ENCODE measurements at regions not wholly inside any gene's neighbourhood (a gene's known extent, or its start where the extent isn't known, plus 50 kb on each side); places are given as distances from the start of the nearest gene placed in this dataset.

- intact Hi-C loops (cut with DNase I): no loop called here
- Histone ChIP-seq H3K4me1 (no peaks in the 10 kb centered on the region), H3K36me3 (no peaks in the 10 kb centered on the region), H3K27ac (no peak overlapping the region), H3K27me3 (no peaks in the 10 kb centered on the region), H3K9me3 (no peaks in the 10 kb centered on the region), H3K4me3 (no peak overlapping the region)
- ATAC-seq: no peak
- no peak for DNase-seq
- WGBS (ENCODE audit: insufficient coverage, low coverage, low lambda C conversion rate, missing lambda C conversion rate): 64% methylated on average over 3 of the region's 3 CpGs
- TF ChIP-seq CTCF (IDR thresholded peaks at IDR 0.05) (no peak), POLR2A (IDR thresholded peaks at IDR 0.05) (no peak)
Observed at GRCh38 chr4:130424211-130424610, 1328.3 kb downstream of the C4orf33 start.

DNA sequence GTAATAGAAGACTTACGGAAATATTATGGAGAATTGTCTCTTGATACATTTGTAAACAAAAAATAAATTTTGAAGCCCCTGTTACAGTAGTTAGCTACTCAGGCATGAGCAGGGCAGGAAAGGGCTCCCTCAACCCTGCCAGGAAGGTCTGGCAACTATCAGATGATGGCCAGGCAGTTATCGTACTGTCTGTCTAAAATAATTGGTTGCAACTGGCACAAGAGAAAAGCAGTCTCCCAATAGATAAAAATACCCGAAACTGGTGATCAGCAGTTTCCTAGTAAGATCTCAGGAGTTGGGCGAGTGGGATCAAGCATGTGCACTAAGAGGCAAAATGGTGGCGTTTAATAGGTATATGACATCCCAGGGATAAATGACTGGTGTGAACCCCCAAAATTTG, 1336.3 kb downstream of the C4orf33 start:
- H3K9me3 ChIP-seq: no peaks in the 10 kb centered on the region
- no peak overlapping the region for H3K27ac ChIP-seq
- intact Hi-C loops (cut with DNase I): no loop called here
- H3K4me3 ChIP-seq: no peak overlapping the region
- ATAC-seq (no peak), DNase-seq (no peak)
- no peak for TF ChIP-seq POLR2A (IDR thresholded peaks at IDR 0.05)
- no peak for TF ChIP-seq CTCF (IDR thresholded peaks at IDR 0.05)
- H3K4me1 ChIP-seq: no peaks in the 10 kb centered on the region
- no peaks in the 10 kb centered on the region for H3K27me3 ChIP-seq
- no peaks in the 10 kb centered on the region for H3K36me3 ChIP-seq
- 59% methylated on average over 5 of the region's 5 CpGs for WGBS (ENCODE audit: insufficient coverage, low coverage, low lambda C conversion rate, missing lambda C conversion rate)

DNA sequence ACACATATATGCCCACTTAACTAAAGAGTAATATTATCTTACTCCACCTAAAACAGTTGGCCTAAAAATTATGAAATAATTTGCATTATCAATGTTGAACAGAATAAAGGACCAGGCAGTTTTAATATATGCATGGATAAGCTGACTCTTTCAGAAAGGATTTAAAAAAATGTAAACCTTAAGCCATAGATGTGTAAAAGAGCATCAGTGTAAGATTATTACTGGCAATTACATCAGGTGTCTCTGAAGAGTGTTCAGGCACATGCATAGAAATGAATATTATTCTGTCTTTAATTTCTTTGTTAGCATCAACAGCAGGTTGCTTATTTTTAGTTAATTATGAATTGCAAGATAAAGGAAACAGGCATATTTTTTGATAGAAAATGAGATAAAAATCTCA, 1353.8 kb downstream of the C4orf33 start:
- H3K27ac ChIP-seq: no peak overlapping the region
- DNase-seq: no peak
- intact Hi-C loops (cut with DNase I): no loop called here
- H3K4me3 ChIP-seq: no peak overlapping the region
- no peaks in the 10 kb centered on the region for H3K36me3 ChIP-seq
- TF ChIP-seq POLR2A (IDR thresholded peaks at IDR 0.05): no peak
- TF ChIP-seq CTCF (IDR thresholded peaks at IDR 0.05): no peak
- no peak for ATAC-seq
- no peaks in the 10 kb centered on the region for H3K4me1 ChIP-seq
- H3K9me3 ChIP-seq: no peaks in the 10 kb centered on the region
- H3K27me3 ChIP-seq: no peaks in the 10 kb centered on the region

DNA sequence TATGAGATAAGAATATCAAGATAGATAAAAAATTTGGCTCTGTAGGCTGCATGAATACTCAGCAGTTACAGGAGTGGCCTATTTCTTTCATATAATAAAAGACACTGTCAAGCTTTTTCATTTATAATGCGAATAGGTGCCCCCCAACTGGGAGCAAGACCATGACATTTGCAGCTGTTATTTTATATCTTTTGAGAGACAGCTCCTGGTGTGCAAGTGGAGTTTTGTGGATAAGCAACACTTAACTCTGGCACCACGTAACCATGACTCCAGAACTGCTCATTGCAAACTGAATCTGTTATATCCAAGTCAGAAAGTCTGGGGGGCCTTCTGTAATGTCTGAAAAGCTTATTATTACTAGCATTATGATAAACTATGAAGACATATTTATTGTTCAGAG, 1372.4 kb downstream of the C4orf33 start:
- H3K36me3 ChIP-seq: no peaks in the 10 kb centered on the region
- DNase-seq (no peak), ATAC-seq (no peak)
- intact Hi-C loops (cut with DNase I): no loop called here
- TF ChIP-seq POLR2A (IDR thresholded peaks at IDR 0.05): no peak
- no peak for TF ChIP-seq CTCF (IDR thresholded peaks at IDR 0.05)
- H3K9me3 ChIP-seq: no peaks in the 10 kb centered on the region
- no peak overlapping the region for H3K27ac ChIP-seq
- no peaks in the 10 kb centered on the region for H3K4me1 ChIP-seq
- 59% methylated on average over 2 of the region's 2 CpGs for WGBS (ENCODE audit: insufficient coverage, low coverage, low lambda C conversion rate, missing lambda C conversion rate)
- no peak overlapping the region for H3K4me3 ChIP-seq
- H3K27me3 ChIP-seq: no peaks in the 10 kb centered on the region

- ATAC-seq: no peak
- TF ChIP-seq POLR2A (IDR thresholded peaks at IDR 0.05): no peak
- TF ChIP-seq CTCF (IDR thresholded peaks at IDR 0.05): no peak
- no peak overlapping the region for H3K27ac ChIP-seq
- H3K4me3 ChIP-seq: no peak overlapping the region
- intact Hi-C loops (cut with DNase I): no loop called here
- no peaks in the 10 kb centered on the region for H3K36me3 ChIP-seq
- 38% methylated on average over 3 of the region's 3 CpGs for WGBS (ENCODE audit: insufficient coverage, low coverage, low lambda C conversion rate, missing lambda C conversion rate)
- H3K9me3 ChIP-seq: no peaks in the 10 kb centered on the region
- H3K27me3 ChIP-seq: no peaks in the 10 kb centered on the region
- no peaks in the 10 kb centered on the region for H3K4me1 ChIP-seq
- no peak for DNase-seq
Observed at GRCh38 chr4:130478406-130478805, 1382.5 kb downstream of the C4orf33 start.

All from right lobe of liver (tissue), 6 donors.